Spinal cord (tissue), 9 donors: ENCODE measurements at regions not wholly inside any gene's neighbourhood (a gene's known extent, or its start where the extent isn't known, plus 50 kb on each side); places are given as distances from the start of the nearest gene placed in this dataset.
A peak's percentile ranks its signal among the peaks of the same experiment; 100 is the strongest.
"Not testable (repeated sequence)": the region's sequence is repeated elsewhere in the genome, so short reads cannot be mapped to it uniquely, and the experiment has no call there.

Source experiments
- DNase-seq, 6 donors: peaks; one replicate each; pipeline versions ENCODE4 v3.0.0 to v3.0.0-alpha.2; 2013 to 2015; ENCODE audit warnings: low spot score in 6 of 6, low read depth in 4 of 6
- H3K27ac ChIP-seq: one replicate; pipeline ENCODE4 v1.5.1; 2013; ENCODE audit warnings: low read depth, low read length, control low read depth
- H3K27me3 ChIP-seq: one replicate; pipeline ENCODE4 v1.6.1; 2013; ENCODE audit warnings: low read length; ENCODE audit not compliant: control insufficient read depth, insufficient read depth
- H3K36me3 ChIP-seq: one replicate; pipeline ENCODE4 v1.6.1; 2013; ENCODE audit warnings: low read length; ENCODE audit not compliant: control insufficient read depth, insufficient read depth
- H3K4me1 ChIP-seq: one replicate; pipeline ENCODE4 v1.6.1; 2013; ENCODE audit warnings: low read length; ENCODE audit not compliant: control insufficient read depth, insufficient read depth
- H3K4me3 ChIP-seq: one replicate; pipeline ENCODE4 v1.5.1; 2013; ENCODE audit warnings: low read depth, low read length, control low read depth
- H3K9me3 ChIP-seq: one replicate; pipeline ENCODE4 v1.6.1; 2013; ENCODE audit warnings: low read length; ENCODE audit not compliant: control insufficient read depth, insufficient read depth
- WGBS: methylation state at CpG from one replicate; pipeline ENCODE4 v1.1.5; 2013; ENCODE audit warnings: missing lambda C conversion rate; ENCODE audit not compliant: insufficient coverage; 5-methylcytosine and 5-hydroxymethylcytosine counted together
- donor health status: healthy.

DNA sequence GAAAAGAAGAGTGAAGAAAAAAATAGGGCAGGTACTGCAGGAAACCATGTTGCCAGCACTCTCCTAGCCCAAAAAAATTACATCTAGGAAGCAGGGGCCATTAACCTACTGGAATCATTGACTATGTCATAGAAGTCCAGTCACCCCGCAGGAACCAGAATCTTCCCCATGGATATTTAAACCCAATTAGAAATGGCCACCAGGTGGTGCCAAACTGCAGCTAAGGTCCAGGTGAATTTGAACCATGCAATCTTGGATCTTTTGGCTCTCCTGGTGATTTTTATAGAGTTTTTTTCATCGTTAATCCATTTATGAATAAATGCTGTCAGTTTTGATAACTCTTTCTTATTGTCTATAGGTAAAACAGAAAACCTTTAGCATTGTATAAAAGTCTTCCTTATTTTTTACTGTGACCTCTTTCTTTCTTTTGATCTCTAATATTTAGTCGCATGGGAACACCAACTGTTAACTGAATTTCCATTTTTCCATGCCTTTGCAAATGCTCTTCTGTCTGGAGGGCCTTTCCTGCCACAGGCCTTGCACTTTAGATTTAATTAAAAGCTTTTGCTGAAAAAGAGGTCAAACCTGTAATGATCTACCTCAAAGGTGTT, 147.5 kb upstream of the FGF10 start:
- no peak overlapping the region for H3K27ac ChIP-seq
- H3K27me3 ChIP-seq, result no peaks in the 10 kb centered on the region
- no peak overlapping the region for H3K4me3 ChIP-seq
- DNase-seq, result peak in 5 of 6 donors; percentile 2 to 33 (median 15)
- H3K36me3 ChIP-seq, result no peaks in the 10 kb centered on the region
- no CpG with 5 or more reads among the region's 3 CpGs for WGBS
- no peaks in the 10 kb centered on the region for H3K4me1 ChIP-seq
- H3K9me3 ChIP-seq, result no peaks in the 10 kb centered on the region

DNA sequence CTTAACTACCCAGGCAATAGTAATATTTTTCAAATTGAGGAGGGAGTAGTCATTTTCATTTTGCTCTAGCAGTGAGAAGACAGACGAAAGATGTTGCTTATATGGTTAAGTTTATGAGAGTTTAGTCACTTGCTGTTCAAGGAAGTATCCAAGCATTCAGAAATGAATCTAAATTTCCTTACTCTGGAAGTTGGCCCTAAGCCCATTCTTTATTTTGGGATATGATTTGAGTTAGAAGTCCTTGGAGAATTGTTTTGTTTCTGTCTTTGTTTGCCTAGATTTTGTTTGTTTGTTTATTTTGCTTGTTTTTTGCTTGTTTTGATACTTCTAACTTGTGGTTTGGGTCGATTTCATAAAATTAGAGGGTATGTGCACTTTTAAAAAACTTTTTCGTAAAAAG, 146.4 kb upstream of the FGF10 start:
- H3K27me3 ChIP-seq, result no peaks in the 10 kb centered on the region
- H3K27ac ChIP-seq, result no peak overlapping the region
- no peaks in the 10 kb centered on the region for H3K9me3 ChIP-seq
- H3K4me3 ChIP-seq, result no peak overlapping the region
- H3K36me3 ChIP-seq, result no peaks in the 10 kb centered on the region
- no peak for DNase-seq
- WGBS, result no CpG with 5 or more reads among the region's 3 CpGs
- no peaks in the 10 kb centered on the region for H3K4me1 ChIP-seq

- DNase-seq, result no peak
- H3K27me3 ChIP-seq, result no peaks in the 10 kb centered on the region
- no peaks in the 10 kb centered on the region for H3K36me3 ChIP-seq
- no CpG with 5 or more reads among the region's 1 CpG for WGBS
- H3K4me1 ChIP-seq, result no peaks in the 10 kb centered on the region
- H3K9me3 ChIP-seq, result no peaks in the 10 kb centered on the region
- no peak overlapping the region for H3K27ac ChIP-seq
- no peak overlapping the region for H3K4me3 ChIP-seq
Measured at GRCh38 chr5:44532981-44533380, 143.8 kb upstream of the FGF10 start.

DNA sequence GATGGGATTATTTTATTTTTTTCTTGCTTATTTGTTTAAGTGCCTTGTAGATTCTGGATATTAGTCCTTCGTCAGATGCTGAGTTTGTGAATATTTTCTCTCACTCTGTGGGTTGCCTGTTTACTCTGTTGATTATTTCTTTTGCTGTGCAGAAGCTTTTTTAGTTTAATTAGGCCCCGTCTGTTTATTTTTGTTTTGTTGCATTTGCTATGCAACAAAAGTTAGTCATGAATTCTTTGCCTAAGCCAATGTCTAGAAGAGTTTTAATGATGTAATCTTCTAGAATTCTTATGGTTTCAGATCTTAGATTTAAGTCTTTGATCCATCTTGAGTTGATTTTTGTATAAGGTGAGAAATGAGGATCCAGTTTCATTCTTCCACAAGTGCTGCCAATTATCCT, 142.5 kb upstream of the FGF10 start:
- not testable (repeated sequence) for H3K36me3 ChIP-seq, H3K4me3 ChIP-seq, H3K4me1 ChIP-seq, DNase-seq, H3K27ac ChIP-seq, H3K27me3 ChIP-seq, H3K9me3 ChIP-seq
- WGBS, result no CpG with 5 or more reads among the region's 2 CpGs

- H3K27me3 ChIP-seq, H3K4me1 ChIP-seq, H3K4me3 ChIP-seq, H3K9me3 ChIP-seq, H3K36me3 ChIP-seq, DNase-seq, H3K27ac ChIP-seq: not testable (repeated sequence)
- 95% methylated on average over 5 of the region's 6 CpGs for WGBS
Measured at GRCh38 chr5:44530783-44531182, 141.6 kb upstream of the FGF10 start.

DNA sequence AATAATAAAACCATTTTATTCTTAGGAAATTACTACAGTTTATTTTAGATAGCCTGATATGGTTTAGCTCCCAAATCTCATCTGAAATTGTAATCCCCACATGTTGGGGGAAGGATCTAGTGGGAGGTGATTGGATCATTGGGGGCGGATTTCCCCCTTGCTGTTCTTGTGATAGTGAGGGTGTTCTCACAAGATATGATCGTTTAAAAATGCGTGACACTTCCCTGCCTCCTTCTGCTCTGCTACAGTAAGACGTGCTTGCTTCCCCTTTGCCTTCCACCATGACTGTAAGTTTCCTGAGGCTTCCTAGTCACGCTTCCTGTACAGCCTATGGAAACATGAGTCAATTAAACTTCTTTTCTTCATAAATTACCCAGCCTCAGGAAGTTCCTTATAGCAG, 122.4 kb upstream of the FGF10 start:
- no peaks in the 10 kb centered on the region for H3K4me1 ChIP-seq
- no peak for DNase-seq
- H3K9me3 ChIP-seq, result no peaks in the 10 kb centered on the region
- no peaks in the 10 kb centered on the region for H3K36me3 ChIP-seq
- H3K27ac ChIP-seq, result no peak overlapping the region
- H3K4me3 ChIP-seq, result no peak overlapping the region
- H3K27me3 ChIP-seq, result no peaks in the 10 kb centered on the region
- WGBS, result 72% methylated on average over 2 of the region's 5 CpGs

DNA sequence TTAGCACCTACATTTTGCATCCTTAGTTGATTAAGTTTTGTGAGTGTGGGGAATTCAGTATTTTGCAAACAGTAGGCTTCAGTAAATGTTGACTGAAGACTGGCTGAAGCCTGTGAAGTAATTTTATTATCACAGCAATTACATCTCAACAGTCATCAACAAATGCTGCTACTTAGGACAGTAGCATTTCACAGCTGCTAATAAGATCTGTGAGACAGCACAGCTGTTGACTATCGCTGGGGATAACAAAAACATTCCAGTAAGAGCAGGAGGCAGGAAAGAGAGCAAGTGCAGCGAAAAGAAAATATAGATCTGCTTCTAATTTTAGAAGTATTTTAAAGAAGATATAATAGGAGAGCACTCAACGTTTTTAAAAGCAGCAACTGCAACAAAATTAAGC, 117.3 kb upstream of the FGF10 start:
- Histone ChIP-seq H3K9me3 (no peaks in the 10 kb centered on the region), H3K27ac (no peak overlapping the region), H3K36me3 (no peaks in the 10 kb centered on the region), H3K4me1 (no peaks in the 10 kb centered on the region), H3K4me3 (no peak overlapping the region), H3K27me3 (no peaks in the 10 kb centered on the region)
- WGBS, result no CpG with 5 or more reads among the region's 3 CpGs
- peak in 2 of 6 donors; percentile 3 to 60 for DNase-seq

- WGBS, result no CpG with 5 or more reads among the region's 1 CpG
- Histone ChIP-seq H3K4me1 (no peaks in the 10 kb centered on the region), H3K27ac (no peak overlapping the region), H3K36me3 (no peaks in the 10 kb centered on the region), H3K9me3 (no peaks in the 10 kb centered on the region), H3K27me3 (no peaks in the 10 kb centered on the region), H3K4me3 (no peak overlapping the region)
- peak in 1 of 6 donors; percentile 3 for DNase-seq
Measured at GRCh38 chr5:44499381-44499780, 110.2 kb upstream of the FGF10 start.

GRCh38 chr5:44497606-44498005, 108.4 kb upstream of the FGF10 start:
- no peaks in the 10 kb centered on the region for H3K27me3 ChIP-seq
- H3K9me3 ChIP-seq, result peaks cover 2% of the 10 kb centered on the region
- no peaks in the 10 kb centered on the region for H3K36me3 ChIP-seq
- no peak overlapping the region for H3K4me3 ChIP-seq
- no peaks in the 10 kb centered on the region for H3K4me1 ChIP-seq
- DNase-seq, result peak in 1 of 6 donors; percentile 34
- H3K27ac ChIP-seq, result no peak overlapping the region
- no CpG with 5 or more reads among the region's 1 CpG for WGBS

DNA sequence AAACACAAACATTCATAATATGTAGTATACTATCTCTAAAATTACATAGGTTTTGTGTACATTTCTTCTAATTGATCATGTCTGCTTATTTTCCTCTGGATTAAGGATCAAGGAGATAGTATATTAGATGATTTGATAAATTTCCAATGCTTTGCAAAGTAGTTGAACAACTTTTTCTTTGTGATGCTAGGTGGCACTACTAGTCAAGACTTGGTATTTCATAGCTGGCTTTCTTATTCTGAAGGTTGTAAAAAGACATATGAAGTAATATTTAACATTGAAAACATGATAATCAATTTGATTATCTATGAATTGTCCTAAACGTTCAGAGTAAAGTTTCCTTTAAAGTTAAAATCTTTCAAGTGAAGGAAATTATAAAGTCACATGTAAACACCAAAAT, 106.1 kb upstream of the FGF10 start:
- Histone ChIP-seq H3K9me3 (peaks cover 6% of the 10 kb centered on the region), H3K4me3 (no peak overlapping the region), H3K27ac (no peak overlapping the region), H3K36me3 (no peaks in the 10 kb centered on the region), H3K27me3 (no peaks in the 10 kb centered on the region), H3K4me1 (no peaks in the 10 kb centered on the region)
- no peak for DNase-seq
- WGBS, result no CpG with 5 or more reads among the region's 1 CpG
